Large intestine (tissue), 3 donors: ENCODE measurements at regions not wholly inside any gene's neighbourhood (a gene's known extent, or its start where the extent isn't known, plus 50 kb on each side); places are given as distances from the start of the nearest gene placed in this dataset.

ENCODE experiments used
- DNase-seq, 2 donors: peaks; one replicate each; pipeline versions ENCODE4 v3.0.0 to v3.0.0-alpha.2; 2013
- H3K27ac ChIP-seq: one replicate; pipeline ENCODE4 v1.5.1; 2013; ENCODE audit warnings: low read length
- H3K27me3 ChIP-seq: 2 replicates; pipeline ENCODE4 v1.6.1; 2013; ENCODE audit warnings: low read length; ENCODE audit not compliant: control insufficient read depth, insufficient read depth
- H3K36me3 ChIP-seq: 2 replicates; pipeline ENCODE4 v1.6.1; 2013; ENCODE audit warnings: low read length; ENCODE audit not compliant: control insufficient read depth, insufficient read depth
- H3K4me1 ChIP-seq: one replicate; pipeline ENCODE4 v1.6.1; 2013; ENCODE audit warnings: low read length; ENCODE audit not compliant: control insufficient read depth, insufficient read depth
- H3K4me3 ChIP-seq: one replicate; pipeline ENCODE4 v1.5.1; 2013; ENCODE audit warnings: low read length
- H3K9me3 ChIP-seq: one replicate; pipeline ENCODE4 v1.6.1; 2013; ENCODE audit warnings: mild to moderate bottlenecking, low read depth, low read length, moderate library complexity; ENCODE audit not compliant: control insufficient read depth
- WGBS: methylation state at CpG from one replicate; pipeline ENCODE4 v1.1.5; 2013; ENCODE audit warnings: low lambda C conversion rate; ENCODE audit not compliant: insufficient coverage; 5-methylcytosine and 5-hydroxymethylcytosine counted together

GRCh38 chr3:191808073-191808472 lies 347.1 kb downstream of the PYDC2 start:
- no peaks in the 10 kb centered on the region for H3K36me3 ChIP-seq
- no peak overlapping the region for H3K4me3 ChIP-seq
- no peaks in the 10 kb centered on the region for H3K27me3 ChIP-seq
- no peak for DNase-seq
- no peaks in the 10 kb centered on the region for H3K4me1 ChIP-seq
- no peak overlapping the region for H3K27ac ChIP-seq
- peaks cover 6% of the 10 kb centered on the region for H3K9me3 ChIP-seq
- no CpG with 5 or more reads among the region's 3 CpGs for WGBS

GRCh38 chr3:191809326-191809949 lies 348.5 kb downstream of the PYDC2 start:
- no CpG with 5 or more reads among the region's 1 CpG for WGBS
- no peak overlapping the region for H3K27ac ChIP-seq
- H3K4me1 ChIP-seq: no peaks in the 10 kb centered on the region
- no peak overlapping the region for H3K4me3 ChIP-seq
- H3K9me3 ChIP-seq: peaks cover 3% of the 10 kb centered on the region
- H3K27me3 ChIP-seq: no peaks in the 10 kb centered on the region
- DNase-seq: no peak
- no peaks in the 10 kb centered on the region for H3K36me3 ChIP-seq

GRCh38 chr3:191813245-191813644 lies 352.3 kb downstream of the PYDC2 start:
- H3K27ac ChIP-seq: no peak overlapping the region
- H3K4me1 ChIP-seq: no peaks in the 10 kb centered on the region
- no peaks in the 10 kb centered on the region for H3K27me3 ChIP-seq
- H3K4me3 ChIP-seq: no peak overlapping the region
- no peak for DNase-seq
- no peaks in the 10 kb centered on the region for H3K9me3 ChIP-seq
- no peaks in the 10 kb centered on the region for H3K36me3 ChIP-seq

- Histone ChIP-seq H3K9me3 (no peaks in the 10 kb centered on the region), H3K27ac (no peak overlapping the region), H3K27me3 (no peaks in the 10 kb centered on the region), H3K4me3 (no peak overlapping the region), H3K4me1 (no peaks in the 10 kb centered on the region), H3K36me3 (no peaks in the 10 kb centered on the region)
- DNase-seq: no peak
Observed at GRCh38 chr3:191848818-191849217, 387.9 kb downstream of the PYDC2 start.

GRCh38 chr3:191859531-191859930 lies 398.6 kb downstream of the PYDC2 start:
- no peak for DNase-seq
- no peaks in the 10 kb centered on the region for H3K27me3 ChIP-seq
- H3K36me3 ChIP-seq: no peaks in the 10 kb centered on the region
- no peaks in the 10 kb centered on the region for H3K9me3 ChIP-seq
- no peak overlapping the region for H3K4me3 ChIP-seq
- no peaks in the 10 kb centered on the region for H3K4me1 ChIP-seq
- WGBS: 100% methylated on average over 3 of the region's 3 CpGs
- H3K27ac ChIP-seq: no peak overlapping the region

- Histone ChIP-seq H3K4me3 (no peak overlapping the region), H3K36me3 (no peaks in the 10 kb centered on the region), H3K9me3 (no peaks in the 10 kb centered on the region), H3K27ac (no peak overlapping the region), H3K4me1 (no peaks in the 10 kb centered on the region), H3K27me3 (no peaks in the 10 kb centered on the region)
- no peak for DNase-seq
- WGBS: 82% methylated on average over 3 of the region's 5 CpGs
Observed at GRCh38 chr3:191869738-191870415, 408.9 kb downstream of the PYDC2 start.

GRCh38 chr3:191873736-191874135 lies 412.8 kb downstream of the PYDC2 start:
- Histone ChIP-seq H3K27me3 (no peaks in the 10 kb centered on the region), H3K4me3 (no peak overlapping the region), H3K9me3 (no peaks in the 10 kb centered on the region), H3K36me3 (no peaks in the 10 kb centered on the region), H3K4me1 (no peaks in the 10 kb centered on the region), H3K27ac (no peak overlapping the region)
- WGBS: no CpG with 5 or more reads among the region's 2 CpGs
- DNase-seq: no peak

GRCh38 chr3:191882289-191882688 lies 421.3 kb downstream of the PYDC2 start:
- WGBS: no CpG with 5 or more reads among the region's 3 CpGs

GRCh38 chr3:191884132-191884531 lies 423.2 kb downstream of the PYDC2 start:
- no peaks in the 10 kb centered on the region for H3K27me3 ChIP-seq
- H3K9me3 ChIP-seq: no peaks in the 10 kb centered on the region
- H3K27ac ChIP-seq: no peak overlapping the region
- H3K36me3 ChIP-seq: no peaks in the 10 kb centered on the region
- no peaks in the 10 kb centered on the region for H3K4me1 ChIP-seq
- DNase-seq: no peak
- no peak overlapping the region for H3K4me3 ChIP-seq

More at GRCh38 chr3:191882289-191882688, 421.3 kb downstream of the PYDC2 start:
- H3K27ac ChIP-seq: no peak overlapping the region
- H3K4me1 ChIP-seq: no peaks in the 10 kb centered on the region
- no peaks in the 10 kb centered on the region for H3K27me3 ChIP-seq
- no peak overlapping the region for H3K4me3 ChIP-seq
- no peak for DNase-seq
- no peaks in the 10 kb centered on the region for H3K9me3 ChIP-seq
- no peaks in the 10 kb centered on the region for H3K36me3 ChIP-seq

GRCh38 chr3:191889106-191889505 lies 428.1 kb downstream of the PYDC2 start:
- Histone ChIP-seq H3K4me1 (no peaks in the 10 kb centered on the region), H3K9me3 (no peaks in the 10 kb centered on the region), H3K4me3 (no peak overlapping the region), H3K27me3 (no peaks in the 10 kb centered on the region), H3K27ac (no peak overlapping the region), H3K36me3 (no peaks in the 10 kb centered on the region)
- WGBS: 60% methylated on average over 1 of the region's 5 CpGs
- DNase-seq: no peak

- Histone ChIP-seq H3K36me3 (no peaks in the 10 kb centered on the region), H3K27me3 (no peaks in the 10 kb centered on the region), H3K27ac (no peak overlapping the region), H3K4me3 (no peak overlapping the region), H3K9me3 (no peaks in the 10 kb centered on the region), H3K4me1 (no peaks in the 10 kb centered on the region)
- DNase-seq: no peak
- WGBS: 88% methylated on average over 1 of the region's 1 CpG
Observed at GRCh38 chr3:191889756-191890155, 428.8 kb downstream of the PYDC2 start.
